T-helper 17 cell (primary cell): ENCODE measurements at regions not wholly inside any gene's neighbourhood (a gene's known extent, or its start where the extent isn't known, plus 50 kb on each side); places are given as distances from the start of the nearest gene placed in this dataset.

Experiments
- ATAC-seq: fragments of 150-1000 bp; cut with Tn5 transposase; 2 replicates; pipeline ENCODE4 v1.10.0; 2021; ENCODE audit warnings: mild to moderate bottlenecking, moderate library complexity
- DNase-seq, 3 donors: peaks; one replicate each; pipeline versions ENCODE4 v3.0.0 to v3.0.0-alpha.2; 2020 to 2021
- H3K9me3 ChIP-seq: one replicate; pipeline ENCODE4 v1.7.0; 2013; ENCODE audit warnings: low read length, mild to moderate bottlenecking; ENCODE audit not compliant: control insufficient read depth, poor library complexity, severe bottlenecking
- H3K27ac Mint-ChIP-seq: one replicate; pipeline ENCODE4 v1.8.0; 2022; ENCODE audit warnings: mild to moderate bottlenecking, moderate library complexity, mixed read lengths
- H3K27me3 Mint-ChIP-seq: one replicate; pipeline ENCODE4 v1.8.0; 2022; ENCODE audit warnings: mixed read lengths
- H3K36me3 Mint-ChIP-seq: one replicate; pipeline ENCODE4 v1.8.0; 2022; ENCODE audit warnings: low read depth, mixed read lengths
- H3K4me1 Mint-ChIP-seq: one replicate; pipeline ENCODE4 v1.8.0; 2022; ENCODE audit warnings: mild to moderate bottlenecking, mixed read lengths
- H3K4me3 Mint-ChIP-seq: one replicate; pipeline ENCODE4 v1.8.0; 2022; ENCODE audit warnings: mild to moderate bottlenecking, moderate library complexity, mixed read lengths

DNA sequence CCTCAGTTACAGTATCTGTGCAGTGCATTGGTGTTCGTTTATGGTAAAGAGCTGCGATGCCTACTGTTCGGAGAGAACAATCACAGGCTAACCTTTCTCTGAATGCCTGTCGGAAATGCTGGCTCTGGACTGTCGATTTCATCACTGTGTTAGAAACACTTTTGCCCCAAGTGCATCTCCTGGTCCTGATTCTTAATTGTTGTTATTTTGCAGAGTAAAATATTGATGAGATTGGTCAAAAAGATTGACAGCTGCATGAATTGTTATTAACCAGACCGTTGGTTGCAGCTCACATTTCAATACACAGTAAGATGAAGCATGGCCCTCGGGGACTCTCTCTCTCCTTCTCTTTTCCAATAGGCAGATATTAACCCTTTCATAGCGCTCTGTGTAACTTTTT lies 557.4 kb upstream of the ADARB2 start:
- Mint-ChIP-seq H3K36me3 (no peaks in the 10 kb centered on the region), H3K27ac (no peak overlapping the region), H3K4me3 (no peak overlapping the region), H3K4me1 (no peaks in the 10 kb centered on the region), H3K27me3 (peaks cover 5% of the 10 kb centered on the region)
- H3K9me3 ChIP-seq, result peaks cover 2% of the 10 kb centered on the region
- DNase-seq (no peak), ATAC-seq (no peak)

DNA sequence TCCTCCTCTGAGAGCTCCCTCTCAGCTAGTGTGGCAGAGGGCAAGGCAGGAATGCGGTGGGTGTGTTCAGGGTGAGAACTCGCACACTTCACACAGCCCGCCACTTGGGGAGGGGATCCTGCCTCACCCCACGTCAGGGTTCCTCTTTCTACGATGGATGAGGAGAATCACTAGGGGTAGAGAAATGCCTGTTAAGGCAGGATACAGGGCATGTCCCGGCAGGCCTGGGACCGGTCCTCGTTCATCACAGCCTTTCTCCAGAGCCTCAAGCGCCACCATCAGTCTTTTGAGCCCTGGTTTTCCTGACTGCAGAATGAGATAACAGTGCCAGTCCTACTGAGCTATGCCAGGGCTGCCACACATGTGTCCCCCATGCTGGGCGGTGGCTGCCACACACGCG lies 546.7 kb upstream of the ADARB2 start:
- no peaks in the 10 kb centered on the region for H3K4me1 Mint-ChIP-seq
- no peak for ATAC-seq
- DNase-seq, result no peak
- no peak overlapping the region for H3K4me3 Mint-ChIP-seq
- no peaks in the 10 kb centered on the region for H3K9me3 ChIP-seq
- no peaks in the 10 kb centered on the region for H3K36me3 Mint-ChIP-seq
- peaks cover 19% of the 10 kb centered on the region for H3K27me3 Mint-ChIP-seq
- H3K27ac Mint-ChIP-seq, result no peak overlapping the region

GRCh38 chr10:2282202-2282601 lies 544.9 kb upstream of the ADARB2 start:
- no peaks in the 10 kb centered on the region for H3K36me3 Mint-ChIP-seq
- ATAC-seq, result no peak
- no peaks in the 10 kb centered on the region for H3K4me1 Mint-ChIP-seq

GRCh38 chr10:2280713-2281300 lies 543.5 kb upstream of the ADARB2 start:
- ATAC-seq, result no peak
- H3K27ac Mint-ChIP-seq, result no peak overlapping the region

More at GRCh38 chr10:2282202-2282601, 544.9 kb upstream of the ADARB2 start:
- Mint-ChIP-seq H3K27ac (no peak overlapping the region), H3K4me3 (no peak overlapping the region), H3K27me3 (peaks cover 15% of the 10 kb centered on the region)
- H3K9me3 ChIP-seq, result no peaks in the 10 kb centered on the region
- DNase-seq, result no peak

DNA sequence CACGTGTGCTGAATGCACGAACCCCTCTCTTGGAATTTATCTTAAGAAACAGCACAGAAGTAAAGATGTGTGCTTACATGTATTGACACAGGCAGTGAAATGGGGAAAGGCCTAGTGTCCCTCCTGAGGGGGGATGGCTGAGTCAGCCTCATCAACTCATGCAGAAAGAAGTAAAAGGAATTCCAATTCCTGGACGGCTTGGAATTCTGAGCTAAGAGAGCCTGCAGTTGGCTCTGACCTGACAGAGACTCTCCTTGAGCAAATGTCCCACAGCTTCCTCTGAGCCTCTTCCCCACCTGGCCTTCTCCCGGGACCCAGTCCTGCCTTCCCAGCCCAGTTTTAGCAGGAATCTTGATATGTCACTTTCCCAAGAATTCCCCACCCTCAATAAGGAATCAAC lies 542.4 kb upstream of the ADARB2 start:
- H3K27ac Mint-ChIP-seq, result no peak overlapping the region
- H3K9me3 ChIP-seq, result no peaks in the 10 kb centered on the region
- ATAC-seq, result no peak

More at GRCh38 chr10:2280713-2281300, 543.5 kb upstream of the ADARB2 start:
- Mint-ChIP-seq H3K27me3 (peaks cover 12% of the 10 kb centered on the region), H3K36me3 (no peaks in the 10 kb centered on the region), H3K4me1 (no peaks in the 10 kb centered on the region), H3K4me3 (no peak overlapping the region)
- H3K9me3 ChIP-seq, result no peaks in the 10 kb centered on the region
- DNase-seq, result no peak

DNA sequence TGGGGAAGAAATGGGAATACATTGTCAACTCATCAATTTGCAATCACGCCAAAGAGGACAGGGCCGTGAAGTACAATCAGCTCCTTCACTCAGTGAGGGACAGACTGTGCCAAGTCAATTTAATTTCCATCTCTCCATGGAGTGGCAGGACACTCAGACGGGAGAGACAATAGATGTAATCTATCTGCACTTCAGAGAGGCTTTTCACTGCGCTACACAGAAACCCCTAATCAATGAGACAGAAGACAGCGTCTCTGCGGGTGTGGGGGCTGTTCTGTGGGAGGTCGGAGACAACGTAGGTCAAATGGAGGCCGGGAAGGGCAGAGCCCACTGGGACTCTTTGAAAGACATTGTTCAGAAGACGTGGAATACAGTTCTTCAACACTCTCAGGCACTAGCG lies 541.0 kb upstream of the ADARB2 start:
- DNase-seq (no peak), ATAC-seq (no peak)
- H3K27ac Mint-ChIP-seq, result no peak overlapping the region
- no peak overlapping the region for H3K4me3 Mint-ChIP-seq
- no peaks in the 10 kb centered on the region for H3K36me3 Mint-ChIP-seq
- H3K27me3 Mint-ChIP-seq, result peaks cover 6% of the 10 kb centered on the region
- H3K4me1 Mint-ChIP-seq, result no peaks in the 10 kb centered on the region
- H3K9me3 ChIP-seq, result no peaks in the 10 kb centered on the region

More for the DNA sequence above, 542.4 kb upstream of the ADARB2 start:
- no peak overlapping the region for H3K4me3 Mint-ChIP-seq
- DNase-seq, result no peak
- H3K4me1 Mint-ChIP-seq, result no peaks in the 10 kb centered on the region
- peaks cover 12% of the 10 kb centered on the region for H3K27me3 Mint-ChIP-seq
- H3K36me3 Mint-ChIP-seq, result no peaks in the 10 kb centered on the region

DNA sequence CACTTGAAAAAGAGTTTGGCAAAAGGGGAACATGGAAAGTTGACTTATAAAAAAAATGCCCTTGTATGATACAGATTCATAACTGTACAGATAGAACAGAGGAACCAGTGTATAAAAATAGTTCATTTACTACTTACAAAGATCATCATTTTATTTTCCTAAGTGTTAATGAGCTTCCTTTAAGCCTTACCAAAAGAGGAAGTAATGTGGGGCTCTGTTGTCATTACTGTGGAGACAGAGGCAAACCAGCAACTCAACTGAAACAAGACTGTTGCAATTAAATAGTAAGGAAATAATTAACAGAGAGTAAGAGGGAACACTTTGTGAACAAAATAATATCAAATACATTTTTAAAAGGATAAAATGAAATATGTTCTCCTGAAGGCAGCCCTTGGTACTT lies 526.2 kb upstream of the ADARB2 start:
- Mint-ChIP-seq H3K27ac (no peak overlapping the region), H3K4me3 (no peak overlapping the region)
- no peak for ATAC-seq

GRCh38 chr10:2262878-2263277 lies 525.6 kb upstream of the ADARB2 start:
- Mint-ChIP-seq H3K27me3 (no peaks in the 10 kb centered on the region), H3K27ac (no peak overlapping the region), H3K36me3 (no peaks in the 10 kb centered on the region), H3K4me3 (no peak overlapping the region), H3K4me1 (peaks cover 2% of the 10 kb centered on the region)
- no peak for DNase-seq
- ATAC-seq, result no peak
- no peaks in the 10 kb centered on the region for H3K9me3 ChIP-seq

More for the DNA sequence above, 526.2 kb upstream of the ADARB2 start:
- Mint-ChIP-seq H3K36me3 (no peaks in the 10 kb centered on the region), H3K27me3 (peaks cover 3% of the 10 kb centered on the region), H3K4me1 (peaks cover 2% of the 10 kb centered on the region)
- DNase-seq, result no peak
- H3K9me3 ChIP-seq, result no peaks in the 10 kb centered on the region

DNA sequence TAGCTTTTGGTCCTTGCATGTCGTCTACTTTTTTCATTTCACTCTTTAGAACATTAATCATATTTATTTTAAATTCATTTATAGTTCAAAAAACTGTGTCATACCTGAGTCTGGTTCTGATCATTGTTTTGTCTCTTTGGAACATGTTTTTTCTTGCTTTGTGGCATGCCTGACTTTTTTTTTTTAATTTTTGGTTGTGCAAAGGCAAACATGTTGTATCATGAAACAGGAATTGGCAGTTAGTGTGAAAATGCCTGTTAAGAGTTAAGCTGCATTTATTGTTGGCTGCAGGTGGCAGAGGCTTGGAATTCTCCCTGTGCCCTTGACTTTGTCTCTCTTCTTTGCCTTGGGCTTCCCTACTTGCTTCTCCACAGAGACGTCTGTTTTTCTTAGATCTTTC lies 525.0 kb upstream of the ADARB2 start:
- DNase-seq (no peak), ATAC-seq (no peak)
- H3K27ac Mint-ChIP-seq, result no peak overlapping the region

GRCh38 chr10:2256241-2256640 lies 518.9 kb upstream of the ADARB2 start:
- Mint-ChIP-seq H3K4me3 (no peak overlapping the region), H3K36me3 (no peaks in the 10 kb centered on the region), H3K27ac (no peak overlapping the region), H3K4me1 (peaks cover 2% of the 10 kb centered on the region), H3K27me3 (no peaks in the 10 kb centered on the region)
- ATAC-seq (no peak), DNase-seq (no peak)
- H3K9me3 ChIP-seq, result no peaks in the 10 kb centered on the region

More for the DNA sequence above, 525.0 kb upstream of the ADARB2 start:
- no peaks in the 10 kb centered on the region for H3K36me3 Mint-ChIP-seq
- no peaks in the 10 kb centered on the region for H3K27me3 Mint-ChIP-seq
- no peaks in the 10 kb centered on the region for H3K9me3 ChIP-seq
- H3K4me3 Mint-ChIP-seq, result no peak overlapping the region
- peaks cover 2% of the 10 kb centered on the region for H3K4me1 Mint-ChIP-seq

GRCh38 chr10:2252096-2252495 lies 514.8 kb upstream of the ADARB2 start:
- H3K27me3 Mint-ChIP-seq, result no peaks in the 10 kb centered on the region
- no peaks in the 10 kb centered on the region for H3K9me3 ChIP-seq
- ATAC-seq, result no peak
- H3K36me3 Mint-ChIP-seq, result no peaks in the 10 kb centered on the region
- H3K4me3 Mint-ChIP-seq, result no peak overlapping the region
- H3K27ac Mint-ChIP-seq, result no peak overlapping the region
- no peak for DNase-seq
- H3K4me1 Mint-ChIP-seq, result no peaks in the 10 kb centered on the region

GRCh38 chr10:2251631-2252030 lies 514.3 kb upstream of the ADARB2 start:
- H3K27ac Mint-ChIP-seq, result no peak overlapping the region
- H3K36me3 Mint-ChIP-seq, result no peaks in the 10 kb centered on the region
- no peak for DNase-seq
- no peak for ATAC-seq
- no peak overlapping the region for H3K4me3 Mint-ChIP-seq
- H3K4me1 Mint-ChIP-seq, result no peaks in the 10 kb centered on the region
- no peaks in the 10 kb centered on the region for H3K9me3 ChIP-seq
- H3K27me3 Mint-ChIP-seq, result no peaks in the 10 kb centered on the region

- ATAC-seq (no peak), DNase-seq (no peak)
- no peaks in the 10 kb centered on the region for H3K9me3 ChIP-seq
- no peaks in the 10 kb centered on the region for H3K27me3 Mint-ChIP-seq
- H3K4me1 Mint-ChIP-seq, result no peaks in the 10 kb centered on the region
- H3K4me3 Mint-ChIP-seq, result no peak overlapping the region
- H3K27ac Mint-ChIP-seq, result no peak overlapping the region
- no peaks in the 10 kb centered on the region for H3K36me3 Mint-ChIP-seq
Observed at GRCh38 chr10:2246747-2247146, 509.4 kb upstream of the ADARB2 start.

DNA sequence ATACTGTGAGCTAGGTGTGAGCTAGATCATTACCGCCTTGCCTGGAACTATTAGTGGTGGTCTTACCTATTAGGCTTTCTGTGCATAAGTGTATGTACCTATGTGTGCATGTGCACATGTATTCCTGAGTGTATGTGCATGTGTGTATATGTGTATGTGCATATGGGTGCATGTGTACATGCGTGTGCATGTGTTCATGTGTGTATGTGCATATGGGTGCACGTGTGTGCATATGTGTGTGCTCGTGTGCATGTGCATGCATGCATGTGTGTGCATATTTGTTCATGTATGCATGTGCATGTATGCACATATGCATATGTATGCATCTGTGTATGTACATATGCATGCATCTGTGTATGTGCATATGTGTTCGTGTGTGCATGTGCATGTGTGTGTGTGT lies 508.3 kb upstream of the ADARB2 start:
- ATAC-seq (no peak), DNase-seq (no peak)
- Mint-ChIP-seq H3K27ac (no peak overlapping the region), H3K4me1 (no peaks in the 10 kb centered on the region), H3K4me3 (no peak overlapping the region), H3K36me3 (no peaks in the 10 kb centered on the region), H3K27me3 (no peaks in the 10 kb centered on the region)
- no peaks in the 10 kb centered on the region for H3K9me3 ChIP-seq
